Kidney glomerular epithelial cell (primary cell): ENCODE measurements at regions not wholly inside any gene's neighbourhood (a gene's known extent, or its start where the extent isn't known, plus 50 kb on each side); places are given as distances from the start of the nearest gene placed in this dataset.
"Not testable (repeated sequence)": the region's sequence is repeated elsewhere in the genome, so short reads cannot be mapped to it uniquely, and the experiment has no call there.

Experiments
- DNase-seq: peaks from one replicate; lab custom pipeline; 2025; lab: John Stamatoyannopoulos, UW

DNA sequence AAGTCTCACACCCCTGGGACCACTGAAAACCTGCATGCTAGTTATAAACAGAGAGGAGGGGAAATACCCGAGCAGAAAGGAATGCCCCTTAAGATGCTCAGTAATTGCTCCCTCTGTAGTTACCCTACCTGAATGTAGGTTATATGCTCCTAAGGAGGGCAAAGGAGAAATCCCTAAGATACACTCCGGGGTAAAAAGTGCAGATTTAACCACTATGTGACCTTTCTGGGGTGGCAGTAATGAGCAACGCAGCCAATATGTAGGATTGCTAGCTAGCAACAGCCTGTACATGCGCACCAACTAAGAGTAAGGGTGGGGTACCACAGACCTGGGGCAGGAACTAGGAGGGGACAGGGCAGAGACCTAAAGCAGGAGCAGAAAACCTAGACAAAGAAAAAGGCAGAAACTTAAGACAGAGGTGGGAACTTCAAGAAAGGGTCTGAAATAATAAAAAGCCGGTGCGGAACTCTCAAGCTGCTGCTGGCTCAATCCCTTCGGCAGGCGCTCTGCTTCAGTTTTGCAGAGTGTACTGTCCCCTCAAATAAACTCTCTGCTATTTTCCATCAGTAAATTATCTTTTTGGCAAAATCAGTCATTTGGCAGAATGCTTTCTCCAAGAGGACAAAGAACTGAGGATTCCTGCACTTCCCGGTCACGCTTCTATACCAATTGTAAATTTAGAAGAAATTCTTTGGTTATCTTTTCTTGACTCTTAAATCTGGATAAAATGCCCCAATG, 823.8 kb downstream of the CDH11 start:
- no peak for DNase-seq

DNA sequence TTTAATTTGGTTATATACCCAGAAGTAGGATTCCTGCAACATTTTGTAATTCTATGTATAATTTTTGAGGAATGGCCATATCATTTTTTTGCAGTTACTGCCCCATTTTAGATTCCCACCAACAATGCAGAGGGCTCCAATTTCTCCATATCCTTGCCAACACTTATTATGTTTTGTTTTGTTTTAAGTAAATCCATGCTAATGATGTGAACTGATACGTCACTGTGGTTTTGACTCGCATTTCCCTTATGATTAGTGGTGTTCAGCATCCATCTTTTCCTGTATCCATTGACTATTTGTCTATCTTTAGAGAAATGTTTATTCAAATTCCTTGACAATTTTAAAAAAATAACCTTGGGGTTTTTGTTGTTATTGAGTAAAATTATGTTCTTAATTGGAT, 826.4 kb downstream of the CDH11 start:
- no peak for DNase-seq

DNA sequence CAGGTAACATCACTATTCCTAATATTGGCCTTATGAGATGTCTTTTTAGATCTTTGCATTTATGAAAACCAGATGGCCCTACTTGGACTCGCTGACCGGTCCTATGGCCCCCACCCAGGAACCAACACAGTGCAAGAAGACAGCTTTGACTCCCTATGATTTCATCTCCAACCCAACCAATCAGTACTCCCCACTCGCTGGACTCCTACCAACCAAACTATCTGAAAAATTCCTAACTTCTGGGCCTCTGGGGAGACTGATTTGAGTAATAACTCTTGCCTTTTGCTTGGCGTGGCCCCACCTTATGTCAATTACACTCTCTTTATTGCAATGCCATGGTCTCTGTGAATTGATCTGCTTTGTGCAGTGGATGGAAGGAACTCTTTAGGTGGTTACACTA, 828.9 kb downstream of the CDH11 start:
- no peak for DNase-seq

DNA sequence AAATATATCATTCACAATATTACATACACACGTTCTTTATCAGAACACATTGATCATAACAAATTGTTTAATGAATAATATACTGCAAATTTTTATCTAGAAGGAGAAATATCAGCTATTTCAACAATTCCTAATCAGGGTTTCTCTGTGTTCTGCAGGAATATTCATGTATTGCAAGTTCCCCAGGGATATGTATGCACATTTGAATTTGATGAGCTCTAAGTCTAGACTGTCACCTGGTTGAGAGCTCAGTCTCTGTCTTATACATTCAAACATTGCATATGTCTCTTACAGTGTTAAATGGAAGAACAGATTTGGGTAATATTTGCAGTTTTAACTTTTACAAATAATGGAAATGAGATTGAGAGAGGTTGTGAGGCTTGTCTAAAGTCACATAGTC, 829.7 kb downstream of the CDH11 start:
- DNase-seq: no peak

DNA sequence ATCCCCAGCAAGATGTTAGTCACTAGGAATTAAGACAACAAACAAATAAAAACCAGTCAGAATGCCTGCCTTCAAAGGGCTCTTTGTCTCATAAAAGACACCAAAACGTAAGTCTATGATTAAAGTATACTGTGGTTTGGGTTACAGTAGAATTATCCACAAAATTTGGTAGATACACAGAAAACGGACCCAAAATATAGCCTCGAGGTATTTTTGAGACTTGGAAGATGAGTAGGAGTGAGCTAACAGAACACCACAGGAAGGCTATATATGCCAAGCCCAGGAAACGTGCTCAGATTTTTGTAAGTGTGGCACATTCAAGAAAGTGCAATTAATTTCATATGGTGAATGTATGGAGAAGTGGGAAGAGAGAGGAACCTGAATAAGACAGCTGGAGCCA, 831.4 kb downstream of the CDH11 start:
- no peak for DNase-seq

DNA sequence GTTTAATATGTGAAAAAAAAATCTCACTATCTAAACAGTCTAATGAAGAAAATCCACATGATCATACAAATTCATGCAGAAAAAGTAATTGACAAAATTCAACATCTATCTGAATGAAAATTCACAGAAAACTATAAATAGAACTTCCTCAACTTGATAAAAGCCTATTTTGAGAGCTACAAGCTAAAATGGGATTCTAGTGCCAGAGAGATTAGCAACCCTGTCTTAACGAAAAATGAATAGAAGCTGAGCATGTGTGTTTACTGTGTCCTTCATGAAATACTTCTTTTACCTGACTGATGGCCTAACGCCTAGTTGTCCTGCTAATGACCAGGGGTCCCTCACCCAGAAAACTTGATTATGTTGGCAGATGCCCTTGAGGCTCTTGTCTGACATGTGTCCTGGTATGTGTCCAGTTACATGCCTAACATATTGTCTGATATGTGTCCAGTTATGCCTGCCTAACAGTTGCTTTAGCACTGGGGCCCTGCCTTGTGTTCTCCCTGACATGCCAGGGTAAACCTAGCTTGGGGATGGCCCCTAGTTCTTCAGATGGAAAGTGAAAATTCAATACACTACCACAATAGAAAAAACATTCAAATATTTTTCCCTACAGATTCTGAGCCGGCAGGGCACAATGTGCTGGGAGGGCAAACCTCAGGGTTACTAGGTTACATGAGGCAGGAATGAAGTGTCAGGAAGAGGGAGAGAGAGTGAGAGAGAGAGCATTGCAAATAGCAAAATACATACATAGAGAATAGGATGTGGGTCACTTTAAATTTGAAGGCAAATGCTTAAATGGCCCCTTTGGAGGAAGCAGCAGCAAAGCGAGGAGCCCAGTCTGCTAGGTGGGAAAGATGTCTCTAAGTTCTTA, 834.0 kb downstream of the CDH11 start:
- DNase-seq: no peak

DNA sequence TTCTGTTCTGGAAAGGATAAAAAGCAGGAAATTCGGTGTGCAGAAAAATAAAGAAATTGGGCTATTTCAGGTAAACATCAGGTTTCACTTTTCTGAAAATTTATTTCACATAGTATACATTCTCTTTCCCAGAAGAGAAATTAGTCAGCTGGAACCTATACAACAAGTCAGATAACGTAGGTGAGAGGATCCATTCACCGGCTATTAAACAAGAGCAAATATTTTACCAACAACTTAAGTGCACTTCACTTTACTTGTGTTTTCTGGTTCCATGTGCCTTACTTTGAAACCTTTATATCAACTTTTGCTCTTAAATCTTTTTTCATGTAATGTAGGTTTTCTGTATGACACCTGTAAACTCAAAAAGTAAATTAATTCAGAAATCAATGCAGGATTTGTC, 839.7 kb downstream of the CDH11 start:
- DNase-seq: no peak

DNA sequence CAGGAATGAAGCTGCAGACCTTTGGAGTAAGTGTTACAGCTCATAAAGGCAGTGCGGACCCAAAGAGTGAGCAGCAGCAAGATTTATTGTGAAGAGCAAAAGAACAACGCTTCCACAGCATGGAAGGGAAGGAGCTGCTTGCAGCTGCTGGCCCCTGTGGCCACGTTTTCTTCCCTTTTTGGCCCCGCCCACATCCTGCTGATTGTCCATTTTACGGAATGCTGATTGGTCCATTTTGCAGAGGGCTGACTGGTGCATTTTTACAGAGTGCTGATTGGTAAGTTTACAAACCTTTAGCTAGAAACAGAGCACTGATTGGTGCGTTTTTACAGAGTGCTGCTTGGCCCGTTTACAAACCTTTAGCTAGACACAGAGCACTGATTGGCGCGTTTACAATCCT, 841.5 kb downstream of the CDH11 start:
- no peak for DNase-seq

DNA sequence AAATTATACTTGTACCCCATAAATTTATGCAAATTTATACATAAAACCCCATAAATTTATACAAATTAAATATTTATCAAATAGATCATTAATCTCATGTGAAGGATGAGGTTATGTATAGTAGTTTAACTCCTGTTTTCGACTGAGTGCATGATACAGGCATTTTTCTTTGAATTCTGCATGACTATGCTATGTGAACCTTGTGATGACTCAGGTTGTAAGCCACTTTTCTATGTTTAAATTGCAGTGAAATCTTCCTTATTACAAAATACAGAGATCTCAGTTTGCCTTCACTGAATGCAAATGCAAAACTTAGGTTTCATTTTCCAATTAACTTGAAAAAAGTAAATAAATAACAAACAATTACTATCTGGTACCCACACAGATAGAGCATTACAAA, 843.7 kb downstream of the CDH11 start:
- DNase-seq: no peak

DNA sequence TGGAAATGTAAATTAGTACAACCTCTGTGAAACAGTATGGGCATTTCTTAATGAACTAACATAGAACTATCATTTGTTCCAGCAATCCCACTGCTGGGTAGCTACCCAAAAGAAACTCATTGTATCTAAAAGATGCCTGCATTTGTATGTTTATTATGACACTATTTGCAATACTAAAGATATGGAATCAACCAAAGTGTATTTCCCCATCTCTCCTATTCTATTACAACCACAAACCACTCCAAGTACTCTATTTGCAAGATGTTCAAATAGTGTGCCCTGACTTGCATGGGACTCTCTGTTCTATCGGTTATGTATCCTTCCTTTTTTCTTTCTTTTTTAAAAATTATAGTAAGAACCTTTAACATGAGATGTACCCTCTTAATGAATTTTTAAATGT, 845.2 kb downstream of the CDH11 start:
- no peak for DNase-seq

DNA sequence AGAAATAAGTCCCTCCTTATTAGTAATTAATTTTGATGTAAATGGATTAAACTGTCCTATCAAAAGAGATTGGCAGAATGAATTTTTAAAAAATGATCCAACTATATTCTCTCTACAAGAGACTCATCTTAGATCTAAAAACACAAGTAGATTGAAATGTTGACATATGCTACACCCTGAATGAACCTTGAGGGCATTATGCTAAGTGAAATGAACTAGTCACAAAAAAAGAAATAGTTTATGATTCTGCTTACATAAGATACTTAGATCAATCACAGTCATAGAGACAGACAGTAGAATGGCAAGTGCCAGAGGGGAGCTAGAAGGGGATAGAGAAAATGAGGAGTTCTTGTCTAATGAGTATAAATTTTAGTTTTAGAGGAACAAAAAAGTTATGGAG, 849.8 kb downstream of the CDH11 start:
- no peak for DNase-seq

DNA sequence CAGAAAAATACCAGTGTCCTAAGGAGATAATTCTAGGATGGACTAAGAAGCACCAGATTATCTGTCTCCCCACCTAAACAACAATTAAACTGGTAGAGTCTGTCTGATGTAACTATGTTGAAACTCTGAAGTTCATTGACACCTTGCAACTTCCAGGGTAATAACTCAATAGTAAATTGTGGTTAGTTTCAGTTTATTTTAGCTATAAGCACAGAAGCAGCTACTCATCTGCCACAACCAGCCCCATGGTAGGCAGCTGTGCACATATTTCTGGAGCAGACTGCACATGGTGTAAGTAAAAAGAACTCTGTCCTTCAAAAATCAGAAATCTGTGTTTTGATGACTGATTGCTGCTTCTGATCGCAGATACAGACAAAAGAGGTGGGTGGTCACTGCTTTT, 852.1 kb downstream of the CDH11 start:
- DNase-seq: no peak

DNA sequence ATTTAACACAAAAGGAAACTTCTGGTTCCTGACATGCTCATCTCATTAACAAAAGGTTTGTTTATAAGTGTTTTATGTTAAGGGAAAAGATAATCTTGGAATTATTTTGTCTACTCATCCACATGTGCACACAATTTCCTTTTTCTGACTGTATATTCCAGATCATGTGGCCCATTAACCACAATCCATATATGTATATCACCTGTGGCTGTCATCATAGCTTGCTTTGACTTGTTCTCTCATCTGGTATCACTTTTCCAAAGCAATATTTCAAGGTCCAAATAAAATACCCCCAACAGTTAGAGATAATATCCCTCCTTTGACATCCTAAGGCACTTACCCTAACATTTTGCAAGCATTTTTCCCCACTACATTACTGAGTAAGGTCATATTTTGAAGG, 856.1 kb downstream of the CDH11 start:
- no peak for DNase-seq

DNA sequence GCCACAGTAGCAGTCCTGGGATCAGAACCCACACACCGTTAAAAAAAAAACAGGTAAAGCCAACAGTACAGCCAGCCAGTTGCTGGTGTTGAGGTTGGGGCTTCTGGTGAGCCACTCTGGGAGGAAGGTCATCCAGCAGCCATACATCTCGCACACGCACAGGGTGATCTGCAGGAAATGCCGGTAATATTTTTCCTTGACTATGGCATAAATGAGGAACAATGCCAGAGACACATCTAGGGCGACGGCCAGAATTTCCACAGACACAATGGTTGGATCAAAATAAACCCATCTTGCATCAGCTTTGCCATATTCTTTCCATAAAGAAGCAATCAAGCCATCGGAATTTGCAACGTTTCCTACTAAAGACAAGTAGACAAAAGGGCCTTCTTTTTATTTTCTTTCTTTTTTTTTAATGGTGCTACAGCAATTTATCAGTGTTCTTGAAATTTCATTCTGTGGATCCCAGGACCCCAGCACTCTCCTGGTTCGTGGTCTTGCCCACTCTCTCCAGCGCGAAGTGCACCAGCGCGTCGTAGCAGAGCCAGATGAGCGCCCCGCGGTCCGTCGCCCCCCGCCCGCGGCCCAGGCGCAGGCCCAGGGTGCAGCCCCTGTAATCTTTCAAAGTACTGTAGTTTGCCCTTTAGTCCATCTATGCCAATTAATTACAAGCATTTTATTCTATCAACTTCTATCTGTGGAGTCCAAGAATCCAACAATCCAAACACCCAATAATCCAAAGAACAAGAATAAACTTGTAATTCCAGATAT, 861.0 kb downstream of the CDH11 start:
- DNase-seq: not testable (repeated sequence)

DNA sequence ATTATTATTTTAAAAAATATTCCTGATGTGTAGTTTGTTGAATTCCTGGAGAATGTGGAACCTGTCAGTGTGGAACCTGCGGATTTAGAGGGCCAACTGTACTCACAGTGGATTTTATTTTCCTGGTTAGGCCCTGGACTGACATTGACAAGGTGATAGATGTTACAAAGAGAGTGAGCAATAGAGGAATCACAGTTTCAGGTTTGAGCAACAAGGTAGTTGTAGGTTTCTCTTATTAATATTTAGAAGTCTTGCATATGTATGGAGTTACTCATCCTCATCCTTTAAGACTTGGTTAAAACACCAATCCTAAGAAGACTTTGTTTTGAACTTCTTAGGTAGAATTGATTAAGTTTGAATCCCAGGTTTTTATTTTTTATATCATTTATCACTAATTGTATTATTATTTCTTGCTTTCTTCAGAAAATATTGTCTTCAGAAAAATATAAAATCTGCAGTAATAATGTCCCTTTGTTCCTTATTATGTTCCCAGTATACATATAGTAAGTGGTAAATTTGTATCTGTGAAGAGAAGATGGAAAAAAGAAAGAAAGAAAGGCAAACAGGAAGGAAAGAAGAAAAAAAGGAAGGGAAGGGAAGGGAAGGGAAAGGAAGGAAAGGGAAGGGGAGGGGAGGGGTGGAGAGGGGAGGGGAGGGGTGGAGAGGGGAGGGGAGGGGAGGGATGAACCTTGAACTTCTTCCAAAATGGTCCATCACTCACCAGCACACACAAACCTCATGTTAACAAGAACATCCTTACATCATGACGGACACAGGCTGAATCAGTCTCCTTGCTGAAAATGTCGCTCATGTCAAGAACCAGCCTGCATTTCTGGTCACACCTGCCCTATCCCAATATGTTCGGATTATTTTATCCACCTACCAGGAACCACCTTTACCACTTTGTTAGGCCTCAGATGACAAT, 867.2 kb downstream of the CDH11 start:
- no peak for DNase-seq

DNA sequence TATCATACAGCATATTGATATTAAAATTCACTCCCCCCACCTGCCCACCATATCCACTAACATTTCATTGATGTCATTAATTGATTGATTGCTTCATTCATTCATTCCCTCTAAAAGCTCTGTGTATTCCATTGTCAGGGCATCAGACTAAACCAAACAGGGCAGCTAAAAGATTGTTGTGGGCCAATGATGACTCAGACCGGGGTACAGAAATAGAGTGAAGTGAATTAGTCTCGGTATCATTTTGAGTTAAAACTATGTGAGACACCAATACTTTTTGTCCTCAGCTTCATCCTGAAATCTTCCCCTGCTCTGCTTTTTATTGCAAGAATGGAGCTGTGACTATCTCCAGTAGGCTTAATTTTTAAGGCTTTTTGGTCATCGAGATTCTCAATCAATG, 868.3 kb downstream of the CDH11 start:
- no peak for DNase-seq

DNA sequence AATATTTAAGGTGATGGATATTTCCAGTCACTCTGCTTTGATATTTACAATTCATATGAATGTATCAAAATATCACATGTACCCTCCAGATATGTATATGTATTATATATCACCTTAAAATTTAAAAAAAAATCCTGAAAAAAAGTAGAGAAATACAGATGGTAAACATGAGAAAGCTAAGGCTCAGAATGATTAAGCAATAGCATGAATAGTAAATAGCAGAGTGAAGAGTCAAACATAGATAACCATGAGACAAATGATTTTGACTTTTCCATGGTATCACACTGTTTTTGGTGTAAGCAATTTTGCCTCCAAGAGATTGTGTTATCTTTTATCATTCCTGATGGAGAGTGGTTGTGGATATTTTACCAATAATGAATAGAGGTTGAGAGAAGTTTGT, 868.8 kb downstream of the CDH11 start:
- no peak for DNase-seq

DNA sequence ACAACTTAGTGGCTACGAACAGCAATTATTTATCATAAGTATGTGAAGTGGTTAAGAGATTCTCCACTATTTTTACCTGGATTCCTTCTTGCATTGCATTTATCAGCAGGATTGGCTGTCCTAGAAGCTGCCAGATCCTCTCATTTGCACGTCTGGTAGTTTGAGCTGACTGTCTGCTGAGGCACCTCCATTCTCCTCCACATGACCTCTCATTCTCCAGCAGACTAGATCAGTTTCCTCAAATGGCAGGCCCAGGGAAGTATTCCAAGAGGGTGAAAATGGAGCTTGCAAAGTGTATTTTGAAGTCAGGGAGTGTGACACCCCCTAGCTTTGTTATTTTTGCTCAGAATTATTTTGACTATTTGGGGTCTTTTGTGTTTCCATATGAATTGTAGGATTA, 870.1 kb downstream of the CDH11 start:
- no peak for DNase-seq

DNA sequence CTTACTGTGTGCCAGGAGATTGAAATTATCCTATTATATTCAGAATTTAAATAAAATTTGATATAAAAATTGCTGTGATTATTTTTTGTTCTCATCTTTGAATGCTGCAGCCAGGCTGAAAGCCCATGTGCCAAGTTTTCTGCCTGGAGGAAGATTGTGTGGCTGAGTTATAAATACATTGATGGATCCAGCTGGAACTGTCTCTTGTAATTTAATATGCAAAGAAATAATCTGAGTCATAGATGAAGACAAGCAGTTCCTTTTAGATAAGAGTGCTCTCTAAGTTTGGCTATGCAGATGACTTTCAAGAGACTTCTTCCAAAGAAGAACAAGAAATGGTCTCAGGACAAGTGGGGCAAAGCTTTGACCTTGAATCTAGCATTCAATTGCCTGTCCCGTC, 871.0 kb downstream of the CDH11 start:
- DNase-seq: no peak

DNA sequence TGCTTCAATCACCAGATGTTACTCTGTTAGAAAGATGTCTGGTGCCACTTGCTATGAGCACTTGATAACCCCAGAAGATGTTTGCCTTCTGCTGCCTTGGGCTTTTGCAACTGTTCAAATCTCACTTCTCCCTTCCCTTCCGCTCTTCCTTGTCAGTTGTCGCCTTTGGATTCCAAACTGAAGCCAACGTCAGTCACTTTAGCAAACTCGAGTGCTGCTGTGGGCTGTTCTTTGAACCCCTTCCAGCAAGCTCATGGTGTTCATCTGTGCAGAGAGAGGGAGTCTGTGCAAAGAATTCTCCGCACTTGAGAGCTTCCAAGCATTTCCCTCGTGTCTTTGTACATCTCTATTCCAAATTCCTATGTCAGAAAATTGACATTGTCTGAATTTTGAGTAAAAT, 879.4 kb downstream of the CDH11 start:
- DNase-seq: no peak

DNA sequence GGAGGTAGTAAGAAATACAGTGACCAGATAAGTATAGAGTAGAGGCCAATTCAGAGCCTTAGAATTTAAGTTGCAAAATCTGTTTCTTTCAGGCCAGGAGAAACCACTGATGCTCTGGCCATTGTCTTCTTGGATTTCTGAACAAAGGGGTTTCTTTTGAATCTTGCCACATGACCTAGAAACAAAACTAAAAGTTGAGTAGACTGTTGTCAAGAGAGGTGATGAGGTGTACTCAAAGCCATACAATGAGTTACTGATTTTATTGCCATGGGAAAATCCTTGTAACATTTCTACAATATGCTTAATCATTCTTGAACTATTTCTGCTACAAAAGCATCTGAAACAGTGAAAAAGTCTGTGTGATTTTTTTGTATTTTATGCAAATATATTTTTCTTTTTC, 881.3 kb downstream of the CDH11 start:
- peak; percentile 41 for DNase-seq

DNA sequence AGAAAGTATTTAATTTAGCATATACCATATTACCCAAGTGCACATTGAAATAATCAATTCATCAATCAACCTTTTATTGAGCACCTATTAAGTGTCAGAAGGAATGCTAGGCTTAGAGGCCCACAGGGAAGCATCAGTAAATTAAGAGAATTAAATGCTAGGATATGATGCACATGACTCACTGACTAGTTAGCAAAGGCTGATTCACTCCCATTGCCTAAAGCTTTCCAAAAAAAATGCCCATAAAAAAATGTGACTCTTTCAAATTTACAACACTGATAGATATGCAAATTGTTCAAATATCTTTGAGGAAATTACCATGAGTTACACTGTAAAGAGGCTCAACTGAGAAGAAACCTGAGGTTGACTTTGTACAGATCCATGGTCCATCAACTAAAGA, 883.3 kb downstream of the CDH11 start:
- DNase-seq: peak; percentile 24
